Stimulated activated CD4-positive, alpha-beta T cell treated with anti-CD3 and anti-CD28 coated beads, Interleukin-1b, Interleukin-23, amount 100 ng/mL, for 24 hours (primary cell): ENCODE measurements at regions not wholly inside any gene's neighbourhood (a gene's known extent, or its start where the extent isn't known, plus 50 kb on each side); places are given as distances from the start of the nearest gene placed in this dataset.
"Not testable (repeated sequence)": the region's sequence is repeated elsewhere in the genome, so short reads cannot be mapped to it uniquely, and the experiment has no call there.

Experiments used
- DNase-seq, 4 experiments: peaks; one replicate each; pipeline ENCODE4 v3.0.0-alpha.2; 2020; ENCODE audit warnings: low read depth in 4 of 4, low spot score in 1 of 4

DNA sequence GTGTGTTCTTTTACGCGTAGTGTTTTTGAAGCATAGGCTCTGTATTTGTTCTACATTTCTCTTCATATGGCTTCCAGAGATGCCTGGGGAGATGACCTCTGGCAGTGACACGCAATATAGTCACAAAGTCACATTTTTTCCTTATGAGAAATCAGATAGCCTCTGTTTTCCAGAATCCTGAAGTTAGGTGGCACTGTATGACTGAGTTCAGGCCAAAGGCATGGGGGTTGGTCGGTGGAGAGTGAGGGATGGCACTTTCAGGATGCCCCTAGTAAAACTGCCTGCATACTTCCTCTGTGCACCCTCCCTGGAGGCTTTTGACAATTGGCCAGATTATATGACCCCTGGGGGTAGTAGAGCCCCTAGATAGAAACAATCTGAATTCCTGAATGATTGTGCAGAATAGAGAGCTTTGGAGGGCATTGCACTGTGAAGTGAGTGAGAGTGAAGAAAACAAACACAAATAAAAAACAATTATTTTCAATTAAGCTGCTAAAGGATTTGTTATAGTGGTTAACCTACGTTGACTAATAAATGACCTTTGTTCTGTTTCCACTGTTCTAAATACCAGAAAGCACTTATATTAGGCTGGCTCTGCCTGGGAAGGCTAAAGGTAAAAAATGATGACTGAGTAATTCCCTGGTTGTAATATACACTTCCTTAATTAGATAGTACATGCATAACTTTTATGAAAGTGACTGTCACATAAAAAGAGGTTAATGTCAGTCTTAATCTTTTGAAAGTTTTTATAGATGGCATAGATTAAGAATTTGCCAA lies 1660.8 kb downstream of the PLA2G4A start:
- DNase-seq, result no peak

DNA sequence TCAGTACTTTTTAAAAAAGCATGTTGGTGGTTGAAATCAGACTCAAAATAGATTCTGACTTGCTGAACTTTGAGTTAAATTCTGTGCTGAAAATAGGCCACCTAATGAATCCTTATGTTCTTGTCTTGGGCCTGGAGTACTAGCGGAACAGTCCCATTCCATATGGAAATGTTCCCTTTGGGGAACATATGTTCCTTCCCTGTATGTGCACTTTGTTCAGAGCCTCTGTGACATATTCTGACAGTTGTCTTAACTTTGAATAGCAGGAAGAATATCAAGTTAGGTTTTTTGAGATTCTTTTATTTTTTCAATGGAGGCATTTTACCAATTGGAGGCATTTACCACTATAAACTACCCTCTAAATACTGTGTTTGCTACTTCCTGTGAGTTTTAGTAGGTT lies 1667.8 kb downstream of the PLA2G4A start:
- DNase-seq, result no peak

- DNase-seq, result no peak
These were observed 1668.3 kb downstream of the PLA2G4A start for GRCh38 chr1:188497020-188497419.

DNA sequence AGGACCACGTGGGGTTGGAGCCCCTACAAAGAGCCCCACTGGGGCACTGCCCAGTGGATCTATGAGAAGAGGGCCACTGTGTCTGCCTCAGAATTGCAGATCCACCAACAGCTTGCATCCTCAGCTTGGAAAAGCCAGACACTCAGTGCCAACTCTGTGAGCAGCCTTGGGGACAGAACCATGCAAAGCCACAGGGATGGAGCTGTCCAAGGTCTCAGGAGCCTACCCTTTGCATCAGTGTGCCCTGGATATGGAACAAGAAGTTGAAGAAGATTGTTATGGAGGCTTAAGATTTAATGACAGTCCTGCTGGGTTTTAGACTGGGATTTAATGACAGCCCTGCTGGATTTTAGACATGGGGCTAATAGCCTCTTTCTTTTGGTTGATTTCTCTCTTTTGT lies 1670.9 kb downstream of the PLA2G4A start:
- no peak for DNase-seq

- DNase-seq, result no peak
These were observed 1686.2 kb downstream of the PLA2G4A start for GRCh38 chr1:188514917-188515316.

DNA sequence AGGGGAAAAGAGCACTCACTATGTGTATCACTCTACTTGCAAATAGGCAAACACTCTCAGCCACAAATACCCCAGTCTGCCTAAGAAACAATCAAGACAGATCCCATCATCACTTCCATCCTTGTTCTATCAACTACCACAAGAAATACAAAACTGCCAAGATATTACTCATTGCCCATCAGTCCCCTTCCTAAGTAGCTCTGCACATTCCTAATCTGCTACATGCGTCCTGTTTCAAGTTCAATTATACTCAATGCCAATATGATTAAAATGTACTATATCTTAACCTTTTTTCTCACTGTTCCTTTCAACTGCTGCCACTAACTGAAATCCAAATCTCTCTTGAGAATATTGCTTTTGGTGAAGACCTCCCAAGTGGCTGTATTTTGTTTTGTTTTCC lies 1688.4 kb downstream of the PLA2G4A start:
- no peak for DNase-seq

GRCh38 chr1:188551176-188551575 lies 1722.4 kb downstream of the PLA2G4A start:
- no peak for DNase-seq

- DNase-seq, result no peak
These were observed 1728.3 kb downstream of the PLA2G4A start for GRCh38 chr1:188557053-188557452.

DNA sequence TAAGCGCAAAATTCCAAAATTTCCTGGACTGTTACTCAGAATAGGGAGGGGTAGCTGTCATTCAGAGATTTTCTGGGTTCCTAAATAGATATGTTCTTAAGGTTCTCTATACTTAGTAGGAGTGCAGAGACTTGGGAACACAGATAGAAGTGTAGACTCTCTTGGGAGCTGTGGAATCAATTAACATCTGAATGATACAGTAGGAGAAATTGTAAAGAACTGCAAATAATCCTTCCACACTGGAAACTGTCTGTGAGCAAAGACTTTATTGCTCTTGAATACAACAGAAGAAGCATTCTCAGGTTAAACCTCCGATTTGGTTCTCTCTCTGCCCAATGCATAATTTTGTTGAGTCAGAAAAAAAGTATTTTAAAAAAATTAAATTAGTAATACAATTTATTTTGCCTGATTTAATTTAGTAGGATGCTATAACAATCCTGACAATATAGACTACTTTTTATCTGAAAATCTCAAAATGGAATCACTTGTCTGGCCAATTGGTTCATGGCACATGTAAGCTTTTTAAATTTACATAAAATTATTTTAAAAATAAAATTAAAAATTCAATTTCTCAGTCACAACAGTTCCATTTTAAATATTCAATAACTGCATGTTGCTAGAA lies 1754.3 kb downstream of the PLA2G4A start:
- no peak for DNase-seq

DNA sequence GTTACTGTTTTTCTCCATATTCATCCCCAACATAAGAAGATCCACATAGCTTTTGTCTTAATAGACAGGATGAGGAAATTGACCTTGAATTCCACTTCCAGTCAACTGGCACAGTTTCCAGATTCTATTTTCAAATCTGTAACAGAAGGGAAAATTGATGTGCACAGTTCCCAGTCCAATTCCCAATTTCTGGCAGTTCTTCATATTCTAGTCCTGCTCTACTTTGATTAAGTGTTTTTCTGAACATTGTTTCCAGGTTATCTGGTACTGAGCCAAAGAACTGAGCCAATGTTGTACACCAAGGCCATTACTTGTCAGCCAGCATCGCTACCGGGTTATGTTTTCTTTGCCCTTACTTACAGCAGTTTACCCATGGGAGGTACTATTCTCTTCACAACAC lies 1755.4 kb downstream of the PLA2G4A start:
- no peak for DNase-seq

- DNase-seq, result no peak
These were observed 1761.9 kb downstream of the PLA2G4A start for GRCh38 chr1:188590641-188591040.

DNA sequence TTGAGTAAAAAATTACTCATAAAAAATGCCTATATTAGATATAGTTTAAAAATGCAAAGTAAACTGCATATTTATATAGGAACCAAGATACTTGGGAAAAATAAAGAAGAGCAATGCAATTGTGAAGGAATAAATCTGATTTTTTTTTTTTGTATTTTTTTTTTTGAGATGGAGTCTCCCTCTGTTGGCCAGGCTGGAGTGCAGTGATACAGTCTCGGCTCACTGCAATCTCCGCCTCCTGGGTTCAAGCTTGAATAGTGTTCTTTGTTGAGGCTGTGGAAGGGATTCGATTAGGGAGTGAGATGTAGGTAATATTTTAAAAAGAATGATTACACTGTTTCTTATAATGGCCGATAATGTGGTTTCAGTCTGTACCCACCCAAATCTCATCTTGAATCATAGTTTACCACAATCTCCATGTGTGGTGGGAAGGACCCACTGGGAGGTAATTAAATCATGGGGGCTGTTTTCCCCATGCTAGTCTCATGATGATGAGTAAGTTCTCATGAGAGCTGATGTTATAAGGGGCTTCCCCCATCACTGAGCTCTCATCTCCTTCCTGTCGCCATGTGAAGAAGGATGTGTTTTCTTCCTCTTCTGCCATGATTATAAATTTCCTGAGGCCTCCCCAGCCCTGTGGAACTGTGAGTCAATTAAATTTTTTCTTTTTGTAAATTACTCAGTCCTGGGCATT lies 1765.9 kb downstream of the PLA2G4A start:
- no peak for DNase-seq

DNA sequence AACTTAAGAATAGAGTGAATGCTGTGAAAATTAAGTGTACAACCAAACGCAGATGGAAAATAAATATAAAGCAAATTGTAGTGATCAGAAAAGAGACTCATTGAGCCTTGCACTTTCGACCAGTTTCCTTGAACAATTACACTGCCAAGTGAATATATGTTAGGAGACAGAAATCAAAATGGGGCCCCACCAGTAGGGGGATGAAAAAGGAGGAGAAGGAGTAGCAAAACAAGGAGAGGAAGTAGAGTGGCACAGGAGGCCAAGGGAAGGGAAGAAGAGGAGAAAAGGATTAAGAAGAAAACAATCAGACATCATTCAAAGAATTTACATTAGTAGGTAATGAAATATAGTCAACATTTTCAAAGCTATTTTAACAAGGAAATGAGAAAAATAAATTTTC lies 1770.6 kb downstream of the PLA2G4A start:
- DNase-seq, result no peak

DNA sequence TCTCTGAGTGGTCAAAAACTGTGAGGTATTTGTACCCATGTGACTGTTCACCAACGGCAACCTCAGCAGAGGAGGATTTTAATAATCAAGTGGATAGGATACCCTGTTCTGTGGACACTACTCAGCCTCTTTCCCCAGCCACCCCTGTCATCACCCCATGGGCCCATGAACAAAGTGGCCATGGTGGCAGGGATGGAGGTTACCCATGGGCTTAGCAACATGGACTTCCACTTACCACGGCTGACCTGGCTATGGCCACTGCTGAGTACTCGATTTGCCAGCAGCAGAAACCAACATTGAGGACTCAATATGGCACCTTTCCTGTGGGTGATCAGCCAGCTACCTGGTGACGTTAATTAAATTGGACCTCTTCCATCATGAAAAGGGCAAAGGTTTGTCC lies 1782.7 kb downstream of the PLA2G4A start:
- DNase-seq, result no peak

GRCh38 chr1:188615321-188615720 lies 1786.6 kb downstream of the PLA2G4A start:
- DNase-seq, result no peak

DNA sequence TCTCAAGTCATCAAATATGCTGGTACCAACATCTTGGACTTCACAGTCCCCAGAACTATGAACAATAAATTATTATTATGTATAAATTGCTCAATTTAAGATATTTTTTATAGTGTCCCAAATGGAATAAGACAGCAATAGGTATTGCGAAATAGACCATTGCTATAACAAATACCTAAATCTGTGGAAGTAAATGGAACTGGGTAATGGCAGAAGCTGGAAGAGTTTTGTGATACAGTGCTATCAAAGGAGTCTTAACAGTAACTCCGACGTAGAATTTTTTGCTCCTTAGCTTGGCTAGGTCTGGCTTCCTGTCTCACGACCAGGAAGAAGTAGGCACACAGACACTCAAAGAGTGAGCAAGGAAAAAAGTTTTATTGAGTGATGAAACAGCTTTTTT lies 1791.5 kb downstream of the PLA2G4A start:
- no peak for DNase-seq

DNA sequence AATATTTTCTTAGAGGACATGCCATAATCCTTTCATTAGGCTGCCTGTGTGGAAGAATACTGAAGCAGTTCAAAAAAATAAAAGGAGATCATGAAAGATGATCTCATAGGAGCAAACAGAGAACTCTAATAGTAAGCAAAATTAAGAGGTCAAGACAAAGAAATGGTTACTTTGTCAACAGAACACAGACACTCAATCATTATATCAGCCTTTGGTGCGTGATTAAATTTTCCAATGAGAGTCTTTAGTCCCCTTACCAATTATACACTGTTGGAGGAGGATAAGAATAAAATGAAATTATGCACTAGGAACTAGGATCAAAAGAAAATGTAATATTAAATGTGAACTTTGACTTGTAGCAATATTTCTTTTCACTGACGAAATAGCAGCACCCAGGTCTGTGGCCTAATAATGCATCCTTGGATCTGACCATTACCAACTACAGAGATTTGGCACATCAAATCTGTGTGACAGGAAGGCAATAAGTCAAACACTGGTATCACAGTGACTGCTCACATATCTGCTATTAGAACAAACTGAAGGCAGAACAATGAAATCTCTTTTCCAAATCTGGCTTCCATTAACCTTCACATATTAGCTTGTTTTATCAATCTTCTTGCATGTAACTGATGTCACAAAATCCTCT lies 1812.9 kb downstream of the PLA2G4A start:
- DNase-seq, result no peak

DNA sequence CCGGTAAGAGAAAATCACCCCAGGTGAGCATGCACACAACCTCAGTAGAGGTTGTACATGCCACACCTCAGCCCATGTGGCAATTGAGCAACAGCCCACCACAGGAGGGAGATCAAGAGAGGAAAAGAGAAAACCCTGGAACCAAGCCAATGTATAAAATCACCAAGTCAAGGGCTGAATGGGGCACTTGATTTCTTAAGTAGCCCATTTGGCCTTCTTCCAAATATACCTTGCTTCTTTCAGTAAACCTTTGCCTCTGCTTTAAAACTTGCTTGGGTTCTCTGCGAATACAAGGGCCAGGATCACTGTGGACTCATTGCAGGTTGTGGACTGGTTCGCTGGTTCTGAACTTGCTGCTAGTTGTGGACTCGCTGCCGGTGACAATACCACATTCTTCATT lies 1814.0 kb downstream of the PLA2G4A start:
- DNase-seq, result no peak

- DNase-seq, result no peak
These were observed 1823.9 kb downstream of the PLA2G4A start for GRCh38 chr1:188652678-188653077.

DNA sequence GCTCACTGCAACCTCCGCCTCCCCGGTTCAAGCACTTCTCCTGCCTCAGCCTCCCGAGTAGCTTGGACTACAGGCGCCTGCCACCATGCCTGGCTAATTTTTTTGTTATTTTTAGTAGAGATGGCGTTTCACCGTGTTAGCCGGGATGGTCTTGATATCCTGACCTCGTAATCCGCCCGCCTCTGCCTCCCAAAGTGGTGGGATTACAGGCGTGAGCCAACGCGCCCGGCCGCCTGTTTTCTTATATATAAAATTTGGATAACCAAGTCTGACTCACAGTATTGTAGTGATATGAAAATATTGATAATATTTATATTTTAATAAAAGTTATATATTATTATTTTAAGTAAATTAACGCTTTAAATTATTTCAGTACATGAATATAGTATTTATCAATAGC lies 1821.7 kb downstream of the BRINP3 start:
- DNase-seq, result not testable (repeated sequence)

GRCh38 chr1:188660572-188660971 lies 1817.1 kb downstream of the BRINP3 start:
- no peak for DNase-seq

DNA sequence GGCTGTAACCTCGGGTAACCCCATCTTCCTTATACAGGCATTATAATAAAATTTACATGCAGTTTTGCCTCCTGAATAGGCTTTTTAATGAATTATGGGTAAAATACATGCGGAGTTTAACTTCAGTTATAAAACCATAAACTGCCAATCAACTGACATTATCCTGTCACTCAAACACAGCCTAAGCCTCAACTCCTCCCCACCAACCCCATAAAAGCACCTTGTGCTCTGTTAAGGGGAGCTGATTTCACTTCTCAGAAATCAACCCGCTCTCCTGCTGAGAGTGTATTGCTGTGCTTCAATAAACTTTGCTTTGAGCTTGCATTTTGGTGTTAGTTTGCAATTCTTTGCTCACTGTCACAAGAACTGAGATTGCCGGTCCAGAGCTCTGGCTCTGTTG lies 1812.2 kb downstream of the BRINP3 start:
- no peak for DNase-seq
